ENCODE measurements at regions not wholly inside any gene's neighbourhood (a gene's known extent, or its start where the extent isn't known, plus 50 kb on each side); places are given as distances from the start of the nearest gene placed in this dataset.

GRCh38 chr14:85428926-85429325, 101.0 kb upstream of the FLRT2 start:
- H3K79me2 ChIP-seq (ENCODE audit: insufficient read depth, low read depth, low read length): no peaks in the 10 kb centered on the region
- H3K36me3 ChIP-seq (ENCODE audit: insufficient read depth, low read length): no peaks in the 10 kb centered on the region
- no peaks in the 10 kb centered on the region for H3K9me3 ChIP-seq (ENCODE audit: low read length)
- H4K20me1 ChIP-seq (ENCODE audit: insufficient read depth, low read length): no peaks in the 10 kb centered on the region
- intact Hi-C loops (cut with micrococcal nuclease; ENCODE audit: unreplicated experiment): no loop called here
- no peak overlapping the region for H3K4me3 ChIP-seq (ENCODE audit: low read depth, low read length, poor library complexity, severe bottlenecking)
- H3K27ac ChIP-seq (ENCODE audit: low read depth, low read length, poor library complexity, severe bottlenecking): no peak overlapping the region
- no peaks in the 10 kb centered on the region for H3K9me2 ChIP-seq (ENCODE audit: insufficient read depth, low read length)
- H3K4me2 ChIP-seq (ENCODE audit: low read length): no peak overlapping the region
- no peaks in the 10 kb centered on the region for H3K4me1 ChIP-seq (ENCODE audit: insufficient read depth, low read length, poor library complexity, severe bottlenecking)
- CTCF ChIA-PET (ENCODE audit: unreplicated experiment): no interaction called here
- TF ChIP-seq CTCF (conservative IDR thresholded peaks at IDR 0.05; ENCODE audit: low read length): no peak
- TF ChIP-seq EZH2phosphoT487 (IDR thresholded peaks at IDR 0.05; ENCODE audit: borderline replicate concordance, low read depth, low read length): no peak
- no peak for DNase-seq (ENCODE audit: low spot score)
- no TSS peak for BruUV-seq (replicated peaks)
- H2AFZ ChIP-seq (ENCODE audit: low read length): no peak overlapping the region
- POLR2A ChIA-PET: no interaction called here

GRCh38 chr14:85437148-85437547, 92.8 kb upstream of the FLRT2 start:
- no TSS peak for BruUV-seq (replicated peaks)

GRCh38 chr14:85438001-85438400, 91.9 kb upstream of the FLRT2 start:
- Histone ChIP-seq H4K20me1 (ENCODE audit: insufficient read depth, low read length) (no peaks in the 10 kb centered on the region), H3K9me3 (ENCODE audit: low read length) (no peaks in the 10 kb centered on the region), H3K36me3 (ENCODE audit: insufficient read depth, low read length) (no peaks in the 10 kb centered on the region), H3K9me2 (ENCODE audit: insufficient read depth, low read length) (no peaks in the 10 kb centered on the region), H3K27ac (ENCODE audit: low read depth, low read length, poor library complexity, severe bottlenecking) (no peak overlapping the region), H3K4me3 (ENCODE audit: low read depth, low read length, poor library complexity, severe bottlenecking) (no peak overlapping the region), H3K79me2 (ENCODE audit: insufficient read depth, low read depth, low read length) (no peaks in the 10 kb centered on the region), H2AFZ (ENCODE audit: low read length) (no peak overlapping the region), H3K4me1 (ENCODE audit: insufficient read depth, low read length, poor library complexity, severe bottlenecking) (no peaks in the 10 kb centered on the region), H3K4me2 (ENCODE audit: low read length) (no peak overlapping the region)
- TF ChIP-seq CTCF (conservative IDR thresholded peaks at IDR 0.05; ENCODE audit: low read length) (no peak), EZH2phosphoT487 (IDR thresholded peaks at IDR 0.05; ENCODE audit: borderline replicate concordance, low read depth, low read length) (no peak)
- DNase-seq (ENCODE audit: low spot score): no peak
- ChIA-PET CTCF (ENCODE audit: unreplicated experiment) (no interaction called here), POLR2A (interaction anchor here (1.4 kb wide), 1 partner anchor 9 kb away, joined by 5 read pairs; no protein-coding TSS in a partner anchor)
- intact Hi-C loops (cut with micrococcal nuclease; ENCODE audit: unreplicated experiment): no loop called here
- no TSS peak for BruUV-seq (replicated peaks)

More at GRCh38 chr14:85437148-85437547, 92.8 kb upstream of the FLRT2 start:
- Histone ChIP-seq H3K9me2 (ENCODE audit: insufficient read depth, low read length) (no peaks in the 10 kb centered on the region), H3K9me3 (ENCODE audit: low read length) (no peaks in the 10 kb centered on the region), H3K4me2 (ENCODE audit: low read length) (no peak overlapping the region), H4K20me1 (ENCODE audit: insufficient read depth, low read length) (no peaks in the 10 kb centered on the region), H3K36me3 (ENCODE audit: insufficient read depth, low read length) (no peaks in the 10 kb centered on the region), H3K4me3 (ENCODE audit: low read depth, low read length, poor library complexity, severe bottlenecking) (no peak overlapping the region), H2AFZ (ENCODE audit: low read length) (no peak overlapping the region), H3K79me2 (ENCODE audit: insufficient read depth, low read depth, low read length) (no peaks in the 10 kb centered on the region), H3K27ac (ENCODE audit: low read depth, low read length, poor library complexity, severe bottlenecking) (no peak overlapping the region), H3K4me1 (ENCODE audit: insufficient read depth, low read length, poor library complexity, severe bottlenecking) (no peaks in the 10 kb centered on the region)
- no peak for TF ChIP-seq EZH2phosphoT487 (IDR thresholded peaks at IDR 0.05; ENCODE audit: borderline replicate concordance, low read depth, low read length)
- no peak for TF ChIP-seq CTCF (conservative IDR thresholded peaks at IDR 0.05; ENCODE audit: low read length)
- no peak for DNase-seq (ENCODE audit: low spot score)
- CTCF ChIA-PET (ENCODE audit: unreplicated experiment): no interaction called here
- POLR2A ChIA-PET: interaction anchor here (1.4 kb wide), 1 partner anchor 10 kb away, joined by 5 read pairs; no protein-coding TSS in a partner anchor
- intact Hi-C loops (cut with micrococcal nuclease; ENCODE audit: unreplicated experiment): no loop called here

All from OCI-LY7 (cell line).